HEK293 (cell line): ENCODE measurements at regions not wholly inside any gene's neighbourhood (a gene's known extent, or its start where the extent isn't known, plus 50 kb on each side); places are given as distances from the start of the nearest gene placed in this dataset.

Source experiments
- ZBTB20 ChIP-seq: fragments of 450-650 bp; formaldehyde crosslinking; IDR thresholded peaks from 2 replicates; pipeline ENCODE4 v1.5.1; 2016; ENCODE audit warnings: missing biosample characterization, missing genetic modification characterization
- ZBTB48 ChIP-seq: fragments of 450-650 bp; formaldehyde crosslinking; IDR thresholded peaks from 2 replicates; pipeline ENCODE4 v1.5.1; 2016; ENCODE audit warnings: missing biosample characterization, missing genetic modification characterization
- ZNF223 ChIP-seq: fragments of 450-650 bp; formaldehyde crosslinking; IDR thresholded peaks from 2 replicates; pipeline ENCODE4 v1.5.1; 2016; ENCODE audit warnings: missing biosample characterization, missing genetic modification characterization
- ZNF830 ChIP-seq: fragments of 450-650 bp; IDR thresholded peaks from 2 replicates; pipeline ENCODE4 v1.5.0; 2018; ENCODE audit warnings: missing biosample characterization, missing genetic modification characterization, low read depth, mild to moderate bottlenecking, moderate library complexity
- TF ChIP-seq, protein P1 (sequence below): fragments of 450-650 bp; formaldehyde crosslinking; IDR thresholded peaks from 2 replicates; pipeline ENCODE4 v1.5.1; 2016; ENCODE audit warnings: missing biosample characterization, missing genetic modification characterization
- TF ChIP-seq, protein P2 (sequence below): fragments of 450-650 bp; formaldehyde crosslinking; IDR thresholded peaks from 2 replicates; pipeline ENCODE4 v1.5.1; 2017; ENCODE audit warnings: missing biosample characterization, mild to moderate bottlenecking, missing genetic modification characterization, moderate library complexity
- TF ChIP-seq, protein P3 (sequence below): fragments of 450-650 bp; formaldehyde crosslinking; IDR thresholded peaks from 2 replicates; pipeline ENCODE4 v1.5.1; 2016; ENCODE audit warnings: missing biosample characterization, missing genetic modification characterization

DNA sequence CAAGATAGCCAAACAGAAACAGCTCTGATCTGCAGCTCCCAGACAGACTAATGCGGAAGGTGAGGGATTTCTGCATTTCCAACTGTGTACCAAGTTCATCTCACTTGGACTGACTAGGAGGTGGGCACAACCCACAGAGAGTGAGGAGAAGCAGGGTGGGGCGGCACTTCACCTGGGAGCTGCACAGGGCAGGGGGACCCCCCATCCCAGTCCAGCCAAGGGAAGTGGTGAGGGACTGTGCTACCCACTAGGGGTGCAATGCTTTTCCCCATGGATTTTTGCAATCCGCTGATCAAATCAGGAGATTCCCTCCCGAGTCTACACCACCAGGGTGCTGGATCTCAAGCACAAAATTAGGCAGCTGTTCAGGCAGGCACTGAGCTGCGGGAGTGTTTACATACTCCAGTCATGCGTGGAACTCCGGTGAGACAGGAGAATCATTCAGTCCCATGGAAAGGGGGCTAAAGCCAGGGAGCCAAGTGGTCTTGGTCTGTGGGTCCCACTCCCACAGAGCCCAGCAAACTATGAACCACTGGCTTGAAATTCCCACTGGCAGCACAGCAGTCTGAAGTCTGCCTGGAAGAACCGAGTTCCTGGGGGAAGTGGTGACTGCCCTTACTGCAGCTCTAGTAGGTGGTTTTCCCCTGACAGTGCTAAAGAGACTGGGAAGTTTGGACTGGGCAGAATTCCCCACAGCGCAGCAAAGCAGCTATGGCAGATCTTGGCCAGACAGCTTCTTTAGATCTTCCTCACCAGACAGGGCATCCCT is 85.1 kb upstream of the UFM1 start:
- TF ChIP-seq, protein P1, sequence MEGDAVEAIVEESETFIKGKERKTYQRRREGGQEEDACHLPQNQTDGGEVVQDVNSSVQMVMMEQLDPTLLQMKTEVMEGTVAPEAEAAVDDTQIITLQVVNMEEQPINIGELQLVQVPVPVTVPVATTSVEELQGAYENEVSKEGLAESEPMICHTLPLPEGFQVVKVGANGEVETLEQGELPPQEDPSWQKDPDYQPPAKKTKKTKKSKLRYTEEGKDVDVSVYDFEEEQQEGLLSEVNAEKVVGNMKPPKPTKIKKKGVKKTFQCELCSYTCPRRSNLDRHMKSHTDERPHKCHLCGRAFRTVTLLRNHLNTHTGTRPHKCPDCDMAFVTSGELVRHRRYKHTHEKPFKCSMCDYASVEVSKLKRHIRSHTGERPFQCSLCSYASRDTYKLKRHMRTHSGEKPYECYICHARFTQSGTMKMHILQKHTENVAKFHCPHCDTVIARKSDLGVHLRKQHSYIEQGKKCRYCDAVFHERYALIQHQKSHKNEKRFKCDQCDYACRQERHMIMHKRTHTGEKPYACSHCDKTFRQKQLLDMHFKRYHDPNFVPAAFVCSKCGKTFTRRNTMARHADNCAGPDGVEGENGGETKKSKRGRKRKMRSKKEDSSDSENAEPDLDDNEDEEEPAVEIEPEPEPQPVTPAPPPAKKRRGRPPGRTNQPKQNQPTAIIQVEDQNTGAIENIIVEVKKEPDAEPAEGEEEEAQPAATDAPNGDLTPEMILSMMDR (tag by site-specific recombination): no peak
- TF ChIP-seq, protein P2, sequence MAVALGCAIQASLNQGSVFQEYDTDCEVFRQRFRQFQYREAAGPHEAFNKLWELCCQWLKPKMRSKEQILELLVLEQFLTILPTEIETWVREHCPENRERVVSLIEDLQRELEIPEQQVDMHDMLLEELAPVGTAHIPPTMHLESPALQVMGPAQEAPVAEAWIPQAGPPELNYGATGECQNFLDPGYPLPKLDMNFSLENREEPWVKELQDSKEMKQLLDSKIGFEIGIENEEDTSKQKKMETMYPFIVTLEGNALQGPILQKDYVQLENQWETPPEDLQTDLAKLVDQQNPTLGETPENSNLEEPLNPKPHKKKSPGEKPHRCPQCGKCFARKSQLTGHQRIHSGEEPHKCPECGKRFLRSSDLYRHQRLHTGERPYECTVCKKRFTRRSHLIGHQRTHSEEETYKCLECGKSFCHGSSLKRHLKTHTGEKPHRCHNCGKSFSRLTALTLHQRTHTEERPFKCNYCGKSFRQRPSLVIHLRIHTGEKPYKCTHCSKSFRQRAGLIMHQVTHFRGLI (tag by site-specific recombination): no peak
- TF ChIP-seq ZBTB20 (tag by site-specific recombination): no peak
- TF ChIP-seq ZNF223 (tag by site-specific recombination): no peak
- TF ChIP-seq, protein P3, sequence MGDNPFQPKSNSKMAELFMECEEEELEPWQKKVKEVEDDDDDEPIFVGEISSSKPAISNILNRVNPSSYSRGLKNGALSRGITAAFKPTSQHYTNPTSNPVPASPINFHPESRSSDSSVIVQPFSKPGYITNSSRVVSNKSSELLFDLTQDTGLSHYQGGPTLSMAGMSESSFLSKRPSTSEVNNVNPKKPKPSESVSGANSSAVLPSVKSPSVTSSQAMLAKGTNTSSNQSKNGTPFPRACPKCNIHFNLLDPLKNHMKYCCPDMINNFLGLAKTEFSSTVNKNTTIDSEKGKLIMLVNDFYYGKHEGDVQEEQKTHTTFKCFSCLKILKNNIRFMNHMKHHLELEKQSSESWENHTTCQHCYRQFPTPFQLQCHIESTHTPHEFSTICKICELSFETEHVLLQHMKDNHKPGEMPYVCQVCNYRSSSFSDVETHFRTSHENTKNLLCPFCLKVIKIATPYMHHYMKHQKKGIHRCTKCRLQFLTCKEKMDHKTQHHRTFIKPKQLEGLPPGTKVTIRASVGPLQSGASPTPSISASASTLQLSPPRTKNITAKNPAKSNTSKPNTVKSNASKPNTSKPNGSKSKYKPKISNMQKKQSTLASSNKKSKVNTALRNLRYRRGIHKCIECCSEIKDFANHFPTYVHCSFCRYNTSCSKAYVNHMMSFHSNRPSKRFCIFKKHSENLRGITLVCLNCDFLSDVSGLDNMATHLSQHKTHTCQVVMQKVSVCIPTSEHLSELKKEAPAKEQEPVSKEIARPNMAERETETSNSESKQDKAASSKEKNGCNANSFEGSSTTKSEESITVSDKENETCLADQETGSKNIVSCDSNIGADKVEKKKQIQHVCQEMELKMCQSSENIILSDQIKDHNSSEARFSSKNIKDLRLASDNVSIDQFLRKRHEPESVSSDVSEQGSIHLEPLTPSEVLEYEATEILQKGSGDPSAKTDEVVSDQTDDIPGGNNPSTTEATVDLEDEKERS (tag by site-specific recombination): no peak
- TF ChIP-seq ZNF830: no peak
- TF ChIP-seq ZBTB48: no peak
